IMR-90 (cell line): ENCODE measurements at regions not wholly inside any gene's neighbourhood (a gene's known extent, or its start where the extent isn't known, plus 50 kb on each side); places are given as distances from the start of the nearest gene placed in this dataset.

Source experiments
- ATAC-seq: fragments of 200-7000 bp; cut with Tn5 transposase; 2 replicates; pipeline ENCODE4 v1.9.1; 2020; ENCODE audit warnings: low read depth, mild to moderate bottlenecking, moderate library complexity
- BruUV-seq: library from RNA; stranded (reverse); fragments of 400-500 nt; replicated peaks from 2 replicates; lab custom pipeline; 2021; lab: Mats Ljungman, UMichigan
- CTCF ChIA-PET: fragments of 300-600 bp; formaldehyde crosslinking; extraction: SDS; loops from one replicate; lab custom pipeline; 2021; ENCODE audit warnings: antibody characterized with exemption; lab: Yijun Ruan, JAX
- POLR2A ChIA-PET: fragments of 300-600 bp; sonication (Branson Sonifier 250); formaldehyde crosslinking; loops from one replicate; lab custom pipeline; 2022; ENCODE audit warnings: antibody characterized with exemption; ENCODE audit not compliant: unreplicated experiment; lab: Charles Lee
- DNase-seq: peaks from one replicate; pipeline ENCODE4 v3.0.0; 2013
- H2AFZ ChIP-seq: replicated peaks from 2 replicates; pipeline ENCODE3; 2013; ENCODE audit warnings: low read length, mild to moderate bottlenecking; ENCODE audit not compliant: poor library complexity
- H2AK5ac ChIP-seq: 2 replicates; pipeline ENCODE4 v1.6.1; 2013; ENCODE audit warnings: low read depth, low read length, inconsistent platforms
- H2AK9ac ChIP-seq: replicated peaks from 2 replicates; pipeline ENCODE3; 2013; ENCODE audit warnings: mild to moderate bottlenecking, low read depth, low read length, moderate library complexity; ENCODE audit not compliant: poor library complexity
- H2BK120ac ChIP-seq: 2 replicates; pipeline ENCODE4 v1.6.1; 2013; ENCODE audit warnings: low read depth, low read length, inconsistent platforms
- H2BK15ac ChIP-seq: 3 replicates; pipeline ENCODE4 v1.6.1; 2013; ENCODE audit warnings: low read depth, low read length, inconsistent platforms
- H2BK20ac ChIP-seq: 2 replicates; pipeline ENCODE4 v1.6.1; 2013; ENCODE audit warnings: low read depth, mild to moderate bottlenecking, inconsistent platforms, low read length, moderate library complexity
- H2BK5ac ChIP-seq: 2 replicates; pipeline ENCODE4 v1.6.1; 2013; ENCODE audit warnings: mild to moderate bottlenecking, low read depth, low read length, inconsistent platforms; ENCODE audit not compliant: poor library complexity, severe bottlenecking
- H3K14ac ChIP-seq: replicated peaks from 2 replicates; pipeline ENCODE4 v1.6.1; 2013; ENCODE audit warnings: low read depth, low read length, inconsistent platforms
- H3K18ac ChIP-seq: 2 replicates; pipeline ENCODE4 v1.6.1; 2013; ENCODE audit warnings: low read depth, low read length, control low read depth
- H3K23ac ChIP-seq: 2 replicates; pipeline ENCODE4 v1.6.1; 2013; ENCODE audit warnings: low read depth, low read length, inconsistent platforms
- H3K27ac ChIP-seq: 2 replicates; pipeline ENCODE4 v1.5.1; 2013; ENCODE audit warnings: mild to moderate bottlenecking, control low read depth, low read length; ENCODE audit not compliant: insufficient read depth
- H3K27me3 ChIP-seq: 2 replicates; pipeline ENCODE4 v1.6.1; 2013; ENCODE audit warnings: low read length; ENCODE audit not compliant: control insufficient read depth, insufficient read depth
- H3K36me3 ChIP-seq: 2 replicates; pipeline ENCODE4 v1.6.1; 2013; ENCODE audit warnings: low read length, mixed read lengths; ENCODE audit not compliant: control insufficient read depth, insufficient read depth
- H3K4ac ChIP-seq: 2 replicates; pipeline ENCODE4 v1.6.1; 2013; ENCODE audit warnings: low read depth, low read length, inconsistent platforms
- H3K4me1 ChIP-seq: 2 replicates; pipeline ENCODE4 v1.6.1; 2013; ENCODE audit warnings: low read length, mixed read lengths; ENCODE audit not compliant: control insufficient read depth, insufficient read depth
- H3K4me2 ChIP-seq: 2 replicates; pipeline ENCODE4 v1.6.1; 2013; ENCODE audit warnings: low read depth, mild to moderate bottlenecking, control low read depth, low read length, moderate library complexity
- H3K4me3 ChIP-seq: 2 replicates; pipeline ENCODE4 v1.5.1; 2013; ENCODE audit warnings: low read depth, mild to moderate bottlenecking, control low read depth, low read length, moderate library complexity; ENCODE audit not compliant: insufficient read depth
- H3K56ac ChIP-seq: 2 replicates; pipeline ENCODE4 v1.6.1; 2013; ENCODE audit warnings: low read length, inconsistent platforms; ENCODE audit not compliant: insufficient read depth; ENCODE audit errors: extremely low read depth
- H3K79me1 ChIP-seq, 2 experiments: 2 replicates each; pipeline ENCODE4 v1.6.1; 2013; ENCODE audit warnings: low read length in 2 of 2, inconsistent platforms in 1 of 2, low read depth in 1 of 2
- H3K9ac ChIP-seq: 2 replicates; pipeline ENCODE4 v1.6.1; 2013; ENCODE audit warnings: low read depth, low read length, control low read depth
- H3K9me1 ChIP-seq: 2 replicates; pipeline ENCODE4 v1.6.1; 2013; ENCODE audit warnings: low read length, inconsistent platforms; ENCODE audit not compliant: insufficient read depth
- H3K9me3 ChIP-seq: 2 replicates; pipeline ENCODE4 v1.6.1; 2013; ENCODE audit warnings: low read length; ENCODE audit not compliant: control insufficient read depth, insufficient read depth
- H4K20me1 ChIP-seq: 2 replicates; pipeline ENCODE4 v1.6.1; 2013; ENCODE audit warnings: low read length, inconsistent platforms; ENCODE audit not compliant: insufficient read depth
- H4K5ac ChIP-seq: 2 replicates; pipeline ENCODE4 v1.6.1; 2013; ENCODE audit warnings: mild to moderate bottlenecking, low read depth, low read length, control low read depth
- H4K8ac ChIP-seq, 2 experiments: 2 replicates each; pipeline ENCODE4 v1.6.1; 2013; ENCODE audit warnings: low read depth in 2 of 2, low read length in 2 of 2, control low read depth in 1 of 2, inconsistent platforms in 1 of 2
- H4K91ac ChIP-seq: 2 replicates; pipeline ENCODE4 v1.6.1; 2013; ENCODE audit warnings: low read depth, low read length, inconsistent platforms; ENCODE audit not compliant: insufficient read depth
- CEBPB ChIP-seq: IDR thresholded peaks from 2 replicates; pipeline ENCODE4 v1.6.1; 2012; ENCODE audit warnings: low read depth, low read length, improper control_type of control experiment
- CHD1 ChIP-seq: IDR thresholded peaks from 2 replicates; pipeline ENCODE4 v1.6.1; 2012; ENCODE audit warnings: low read depth, low read length, improper control_type of control experiment
- FOS ChIP-seq: fragments of 150-350 bp; IDR thresholded peaks from 2 replicates; pipeline ENCODE4 v1.6.1; 2016; ENCODE audit warnings: low read depth, low read length
- MAFK ChIP-seq: IDR thresholded peaks from 2 replicates; pipeline ENCODE4 v1.6.1; 2012; ENCODE audit warnings: low read depth, low read length, improper control_type of control experiment
- MAZ ChIP-seq: IDR thresholded peaks from 2 replicates; pipeline ENCODE4 v1.6.1; 2012; ENCODE audit warnings: low read depth, mild to moderate bottlenecking, low read length, improper control_type of control experiment, moderate library complexity, borderline replicate concordance
- MXI1 ChIP-seq: IDR thresholded peaks from 2 replicates; pipeline ENCODE4 v1.6.1; 2012; ENCODE audit warnings: low read depth, mild to moderate bottlenecking, low read length, moderate library complexity, borderline replicate concordance
- NFE2L2 ChIP-seq: fragments of 150-350 bp; IDR thresholded peaks from 2 replicates; pipeline ENCODE4 v1.6.1; 2016; ENCODE audit warnings: low read depth, mild to moderate bottlenecking, low read length
- POLR2A ChIP-seq: IDR thresholded peaks from 2 replicates; pipeline ENCODE4 v1.6.1; 2012; ENCODE audit warnings: mild to moderate bottlenecking, low read depth, low read length
- RAD21 ChIP-seq: IDR thresholded peaks from 2 replicates; pipeline ENCODE4 v1.6.1; 2012; ENCODE audit warnings: low read length, improper control_type of control experiment
- RCOR1 ChIP-seq: IDR thresholded peaks from 2 replicates; pipeline ENCODE4 v1.6.1; 2012; ENCODE audit warnings: mild to moderate bottlenecking, low read length, improper control_type of control experiment; ENCODE audit not compliant: insufficient replicate concordance
- USF2 ChIP-seq: fragments of 150-350 bp; IDR thresholded peaks from 2 replicates; pipeline ENCODE4 v1.6.1; 2017; ENCODE audit warnings: mild to moderate bottlenecking, antibody characterized with exemption, low read length, low read depth
- WGBS, 2 experiments: methylation state at CpG; one replicate each; pipeline versions ENCODE4 v1.1.5 to v1.1.7; 2013; ENCODE audit warnings: missing lambda C conversion rate in 2 of 2; ENCODE audit not compliant: insufficient read length in 1 of 2; ENCODE audit errors: extremely low coverage in 2 of 2; 5-methylcytosine and 5-hydroxymethylcytosine counted together
- dilution Hi-C: fragments of 300-500 bp; cut with HindIII; formaldehyde crosslinking; loops from one replicate; pipeline ENCODE4 v1.14.3; 2018; ENCODE audit warnings: low sequenced_read_pairs; ENCODE audit not compliant: unreplicated experiment
- in situ Hi-C: fragments of 300-500 bp; cut with MboI; formaldehyde crosslinking; loops from 3 replicates; pipeline ENCODE4 v1.14.3; 2019; ENCODE audit warnings: low sequenced_read_pairs, inconsistent platforms, mixed read lengths
- intact Hi-C: fragments of 100-400 bp; cut with micrococcal nuclease; formaldehyde crosslinking; loops from 2 replicates; pipeline ENCODE4 v1.10.0; 2022
- TF ChIP-seq, protein P1 (sequence below): conservative IDR thresholded peaks from 2 replicates; pipeline ENCODE4 v1.5.1; 2012; ENCODE audit warnings: mild to moderate bottlenecking, low read depth, low read length, improper control_type of control experiment
- TF ChIP-seq, protein P2 (sequence below): fragments of 150-350 bp; IDR thresholded peaks from 2 replicates; pipeline ENCODE4 v1.6.1; 2016; ENCODE audit warnings: low read depth, mild to moderate bottlenecking, low read length, moderate library complexity, borderline replicate concordance

DNA sequence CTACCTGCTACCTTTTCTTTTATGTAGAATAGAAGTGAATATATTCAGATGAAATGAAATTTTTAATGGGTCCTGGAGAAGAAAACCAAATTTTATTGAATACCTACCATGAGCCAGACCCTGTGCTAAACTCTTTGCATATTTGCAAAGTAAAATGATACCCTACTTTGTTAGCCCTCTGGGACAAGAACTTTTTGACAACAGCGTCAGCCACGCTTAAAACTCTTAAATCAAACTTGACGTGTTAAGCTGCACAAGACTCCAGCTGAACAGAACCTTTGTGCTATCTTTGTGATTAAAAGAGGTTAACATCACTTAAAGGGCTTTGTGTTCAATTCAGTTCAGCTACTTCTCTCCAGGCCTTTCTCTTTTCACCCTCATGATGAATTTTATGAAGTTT, 316.5 kb downstream of the MEX3B start:
- Histone ChIP-seq H2AFZ (no peak overlapping the region), H2BK15ac (no peak overlapping the region), H4K20me1 (no peaks in the 10 kb centered on the region), H2AK5ac (no peak overlapping the region), H4K5ac (no peak overlapping the region), H3K18ac (no peak overlapping the region), H3K9me3 (no peaks in the 10 kb centered on the region), H3K79me1 (no peaks in the 10 kb centered on the region), H3K23ac (no peak overlapping the region), H3K9me1 (no peaks in the 10 kb centered on the region), H2BK5ac (no peak overlapping the region), H3K56ac (no peak overlapping the region), H2BK20ac (no peak overlapping the region), H3K14ac (no peak overlapping the region), H3K4ac (no peak overlapping the region), H3K4me3 (no peak overlapping the region), H3K9ac (no peak overlapping the region), H4K91ac (no peak overlapping the region), H2AK9ac (no peak overlapping the region), H3K27me3 (no peaks in the 10 kb centered on the region), H3K4me1 (no peaks in the 10 kb centered on the region), H3K4me2 (no peak overlapping the region), H2BK120ac (no peak overlapping the region), H3K27ac (no peak overlapping the region), H4K8ac (no peak overlapping the region), H3K36me3 (no peaks in the 10 kb centered on the region)
- POLR2A ChIA-PET = no interaction called here
- CTCF ChIA-PET = no interaction called here
- no CpG with 5 or more reads among the region's 3 CpGs for WGBS, 2 experiments
- BruUV-seq = no TSS peak
- intact Hi-C loops = no loop called here
- dilution Hi-C loops = no loop called here
- ATAC-seq = no peak
- no peak for DNase-seq
- TF ChIP-seq USF2 = no peak
- TF ChIP-seq NFE2L2 = no peak
- TF ChIP-seq RCOR1 = no peak
- TF ChIP-seq, protein P1, sequence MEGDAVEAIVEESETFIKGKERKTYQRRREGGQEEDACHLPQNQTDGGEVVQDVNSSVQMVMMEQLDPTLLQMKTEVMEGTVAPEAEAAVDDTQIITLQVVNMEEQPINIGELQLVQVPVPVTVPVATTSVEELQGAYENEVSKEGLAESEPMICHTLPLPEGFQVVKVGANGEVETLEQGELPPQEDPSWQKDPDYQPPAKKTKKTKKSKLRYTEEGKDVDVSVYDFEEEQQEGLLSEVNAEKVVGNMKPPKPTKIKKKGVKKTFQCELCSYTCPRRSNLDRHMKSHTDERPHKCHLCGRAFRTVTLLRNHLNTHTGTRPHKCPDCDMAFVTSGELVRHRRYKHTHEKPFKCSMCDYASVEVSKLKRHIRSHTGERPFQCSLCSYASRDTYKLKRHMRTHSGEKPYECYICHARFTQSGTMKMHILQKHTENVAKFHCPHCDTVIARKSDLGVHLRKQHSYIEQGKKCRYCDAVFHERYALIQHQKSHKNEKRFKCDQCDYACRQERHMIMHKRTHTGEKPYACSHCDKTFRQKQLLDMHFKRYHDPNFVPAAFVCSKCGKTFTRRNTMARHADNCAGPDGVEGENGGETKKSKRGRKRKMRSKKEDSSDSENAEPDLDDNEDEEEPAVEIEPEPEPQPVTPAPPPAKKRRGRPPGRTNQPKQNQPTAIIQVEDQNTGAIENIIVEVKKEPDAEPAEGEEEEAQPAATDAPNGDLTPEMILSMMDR = no peak
- TF ChIP-seq MAZ = no peak
- no peak for TF ChIP-seq MXI1
- TF ChIP-seq CEBPB = no peak
- no peak for TF ChIP-seq RAD21
- TF ChIP-seq, protein P2, sequence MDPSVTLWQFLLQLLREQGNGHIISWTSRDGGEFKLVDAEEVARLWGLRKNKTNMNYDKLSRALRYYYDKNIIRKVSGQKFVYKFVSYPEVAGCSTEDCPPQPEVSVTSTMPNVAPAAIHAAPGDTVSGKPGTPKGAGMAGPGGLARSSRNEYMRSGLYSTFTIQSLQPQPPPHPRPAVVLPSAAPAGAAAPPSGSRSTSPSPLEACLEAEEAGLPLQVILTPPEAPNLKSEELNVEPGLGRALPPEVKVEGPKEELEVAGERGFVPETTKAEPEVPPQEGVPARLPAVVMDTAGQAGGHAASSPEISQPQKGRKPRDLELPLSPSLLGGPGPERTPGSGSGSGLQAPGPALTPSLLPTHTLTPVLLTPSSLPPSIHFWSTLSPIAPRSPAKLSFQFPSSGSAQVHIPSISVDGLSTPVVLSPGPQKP = no peak
- TF ChIP-seq MAFK = no peak
- no peak for TF ChIP-seq CHD1
- TF ChIP-seq FOS = no peak
- TF ChIP-seq POLR2A = no peak
- in situ Hi-C loops = no loop called here
